ENCODE measurements at regions not wholly inside any gene's neighbourhood (a gene's known extent, or its start where the extent isn't known, plus 50 kb on each side); places are given as distances from the start of the nearest gene placed in this dataset.

DNA sequence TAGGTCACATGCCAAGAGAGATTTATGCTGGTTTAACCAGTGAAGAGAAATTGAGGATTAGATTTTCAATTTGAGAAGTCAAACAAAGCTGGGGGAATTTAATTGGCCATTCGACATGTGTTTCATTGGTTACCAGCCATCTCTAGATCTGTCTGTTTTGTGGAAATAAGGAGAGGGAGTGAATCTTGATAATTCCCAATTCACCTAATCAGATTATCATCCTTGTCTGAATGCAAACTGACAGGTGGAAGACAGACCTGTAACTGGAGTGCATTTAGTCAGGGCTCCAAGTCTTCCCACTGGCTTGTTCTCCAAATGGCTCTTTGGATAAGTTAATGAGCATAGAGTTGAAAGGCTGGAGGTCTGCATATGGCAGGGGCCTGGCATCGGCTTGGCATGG lies 1049.3 kb downstream of the NTRK3 start:
- TF ChIP-seq, protein P1, sequence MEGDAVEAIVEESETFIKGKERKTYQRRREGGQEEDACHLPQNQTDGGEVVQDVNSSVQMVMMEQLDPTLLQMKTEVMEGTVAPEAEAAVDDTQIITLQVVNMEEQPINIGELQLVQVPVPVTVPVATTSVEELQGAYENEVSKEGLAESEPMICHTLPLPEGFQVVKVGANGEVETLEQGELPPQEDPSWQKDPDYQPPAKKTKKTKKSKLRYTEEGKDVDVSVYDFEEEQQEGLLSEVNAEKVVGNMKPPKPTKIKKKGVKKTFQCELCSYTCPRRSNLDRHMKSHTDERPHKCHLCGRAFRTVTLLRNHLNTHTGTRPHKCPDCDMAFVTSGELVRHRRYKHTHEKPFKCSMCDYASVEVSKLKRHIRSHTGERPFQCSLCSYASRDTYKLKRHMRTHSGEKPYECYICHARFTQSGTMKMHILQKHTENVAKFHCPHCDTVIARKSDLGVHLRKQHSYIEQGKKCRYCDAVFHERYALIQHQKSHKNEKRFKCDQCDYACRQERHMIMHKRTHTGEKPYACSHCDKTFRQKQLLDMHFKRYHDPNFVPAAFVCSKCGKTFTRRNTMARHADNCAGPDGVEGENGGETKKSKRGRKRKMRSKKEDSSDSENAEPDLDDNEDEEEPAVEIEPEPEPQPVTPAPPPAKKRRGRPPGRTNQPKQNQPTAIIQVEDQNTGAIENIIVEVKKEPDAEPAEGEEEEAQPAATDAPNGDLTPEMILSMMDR (IDR thresholded peaks at IDR 0.05 in 8 of 11, conservative IDR thresholded peaks at IDR 0.05 in 3 of 11), result no peak
- no peak for TF ChIP-seq POLR2A (IDR thresholded peaks at IDR 0.05)
